WTC11 (cell line): ENCODE measurements at regions not wholly inside any gene's neighbourhood (a gene's known extent, or its start where the extent isn't known, plus 50 kb on each side); places are given as distances from the start of the nearest gene placed in this dataset.

Experiments
- ATAC-seq: fragments of 200-7000 bp; cut with Tn5 transposase; 2 replicates; pipeline ENCODE4 v1.10.0; 2021; ENCODE audit warnings: mild to moderate bottlenecking, moderate library complexity
- CTCF ChIA-PET: fragments of 300-600 bp; sonication (Branson Sonifier 250); formaldehyde crosslinking; loops from one replicate; lab custom pipeline; 2021; ENCODE audit warnings: antibody characterized with exemption; lab: Charles Lee
- POLR2A ChIA-PET: fragments of 350-600 bp; sonication (Branson Sonifier 250); formaldehyde crosslinking; loops from one replicate; lab custom pipeline; 2021; ENCODE audit warnings: antibody characterized with exemption; lab: Charles Lee
- DNase-seq: peaks from one replicate; pipeline ENCODE4 v3.0.0; 2021; ENCODE audit warnings: low spot score
- H3K27ac Mint-ChIP-seq: 2 replicates; pipeline ENCODE4 v1.8.0; 2021; ENCODE audit warnings: mixed read lengths
- H3K27me3 Mint-ChIP-seq: 2 replicates; pipeline ENCODE4 v1.8.0; 2021; ENCODE audit warnings: low read depth, mild to moderate bottlenecking, moderate library complexity, mixed read lengths
- H3K36me3 Mint-ChIP-seq: 2 replicates; pipeline ENCODE4 v1.8.0; 2021; ENCODE audit warnings: mixed read lengths
- H3K4me1 Mint-ChIP-seq: 2 replicates; pipeline ENCODE4 v1.8.0; 2022; ENCODE audit warnings: mixed read lengths
- H3K4me3 Mint-ChIP-seq: 2 replicates; pipeline ENCODE4 v1.8.0; 2021; ENCODE audit warnings: mild to moderate bottlenecking, moderate library complexity, mixed read lengths
- H3K9me3 Mint-ChIP-seq: 2 replicates; pipeline ENCODE4 v1.8.0; 2021; ENCODE audit warnings: mixed read lengths
- ATF1 ChIP-seq: sonication (generic); formaldehyde crosslinking; IDR thresholded peaks from 2 replicates; pipeline ENCODE4 v1.8.1; 2023; ENCODE audit warnings: mild to moderate bottlenecking, moderate library complexity, missing genetic modification reagents
- ELF4 ChIP-seq: sonication (generic); formaldehyde crosslinking; IDR thresholded peaks from 2 replicates; pipeline ENCODE4 v1.8.1; 2022; ENCODE audit warnings: low read depth, mild to moderate bottlenecking, moderate library complexity, missing genetic modification reagents
- FOXK1 ChIP-seq: sonication (generic); formaldehyde crosslinking; IDR thresholded peaks from 2 replicates; pipeline ENCODE4 v1.8.0; 2022; ENCODE audit warnings: mild to moderate bottlenecking, moderate library complexity, missing genetic modification reagents
- FOXP1 ChIP-seq: sonication (generic); formaldehyde crosslinking; IDR thresholded peaks from 2 replicates; pipeline ENCODE4 v1.8.0; 2022; ENCODE audit warnings: missing genetic modification reagents, mild to moderate bottlenecking, moderate library complexity, borderline replicate concordance
- GRHL2 ChIP-seq: fragments of 250-450 bp; sonication (Bioruptor Pico); IDR thresholded peaks from 2 replicates; pipeline ENCODE4 v1.8.0; 2022; ENCODE audit warnings: mild to moderate bottlenecking, moderate library complexity; ENCODE audit not compliant: insufficient replicate concordance, severe bottlenecking
- IRF2 ChIP-seq: sonication (generic); formaldehyde crosslinking; IDR thresholded peaks from 2 replicates; pipeline ENCODE4 v1.8.0; 2022; ENCODE audit warnings: low read depth, missing genetic modification reagents, borderline replicate concordance
- MYBL2 ChIP-seq: sonication (generic); formaldehyde crosslinking; IDR thresholded peaks from 2 replicates; pipeline ENCODE4 v1.8.1; 2023; ENCODE audit warnings: mild to moderate bottlenecking, moderate library complexity, missing genetic modification reagents
- NFYB ChIP-seq: sonication (generic); formaldehyde crosslinking; conservative IDR thresholded peaks from 2 replicates; pipeline ENCODE4 v1.8.0; 2022; ENCODE audit warnings: low read depth, missing genetic modification reagents
- NR1H2 ChIP-seq: sonication (generic); formaldehyde crosslinking; IDR thresholded peaks from 2 replicates; pipeline ENCODE4 v1.9.0; 2021; ENCODE audit warnings: mild to moderate bottlenecking, moderate library complexity, missing genetic modification reagents
- NR3C1 ChIP-seq: sonication (generic); formaldehyde crosslinking; conservative IDR thresholded peaks from 2 replicates; pipeline ENCODE4 v1.8.1; 2023; ENCODE audit warnings: low read depth, mild to moderate bottlenecking, missing genetic modification reagents
- PRRX2 ChIP-seq: fragments of 250-450 bp; sonication (Bioruptor Pico); IDR thresholded peaks from 2 replicates; pipeline ENCODE4 v1.8.0; 2021; ENCODE audit warnings: mild to moderate bottlenecking
- SMAD3 ChIP-seq: sonication (generic); formaldehyde crosslinking; IDR thresholded peaks from 2 replicates; pipeline ENCODE4 v1.8.0; 2022; ENCODE audit warnings: missing genetic modification reagents, mild to moderate bottlenecking, borderline replicate concordance
- TCF7 ChIP-seq: sonication (generic); formaldehyde crosslinking; IDR thresholded peaks from 2 replicates; pipeline ENCODE4 v1.8.0; 2022; ENCODE audit warnings: mild to moderate bottlenecking, low read depth, missing genetic modification reagents, moderate library complexity
- TEAD1 ChIP-seq: sonication (generic); formaldehyde crosslinking; IDR thresholded peaks from 2 replicates; pipeline ENCODE4 v1.8.0; 2022; ENCODE audit warnings: mild to moderate bottlenecking, missing genetic modification reagents
- ZNF138 ChIP-seq: sonication (generic); formaldehyde crosslinking; conservative IDR thresholded peaks from 2 replicates; pipeline ENCODE4 v1.8.1; 2022; ENCODE audit warnings: mild to moderate bottlenecking, moderate library complexity, missing genetic modification reagents
- ZNF263 ChIP-seq: sonication (generic); formaldehyde crosslinking; IDR thresholded peaks from 2 replicates; pipeline ENCODE4 v1.8.1; 2022; ENCODE audit warnings: low read depth, mild to moderate bottlenecking, moderate library complexity, missing genetic modification reagents
- ZNF416 ChIP-seq: fragments of 250-450 bp; sonication (Bioruptor Pico); IDR thresholded peaks from 2 replicates; pipeline ENCODE4 v1.9.0; 2021; ENCODE audit warnings: mild to moderate bottlenecking, inconsistent platforms
- TF ChIP-seq, protein P1 (sequence below): fragments of 250-450 bp; sonication (Bioruptor Pico); IDR thresholded peaks from 2 replicates; pipeline ENCODE4 v1.9.0; 2021; ENCODE audit warnings: mild to moderate bottlenecking, borderline replicate concordance
- TF ChIP-seq, protein P2 (sequence below): sonication (generic); formaldehyde crosslinking; IDR thresholded peaks from 2 replicates; pipeline ENCODE4 v1.8.0; 2022; ENCODE audit warnings: mild to moderate bottlenecking, missing genetic modification reagents
- TF ChIP-seq, protein P3 (sequence below): sonication (generic); formaldehyde crosslinking; conservative IDR thresholded peaks from 2 replicates; pipeline ENCODE4 v1.8.1; 2023; ENCODE audit warnings: mild to moderate bottlenecking, low read depth, missing genetic modification reagents, moderate library complexity
- TF ChIP-seq, protein P4 (sequence below): sonication (generic); formaldehyde crosslinking; IDR thresholded peaks from 2 replicates; pipeline ENCODE4 v1.8.0; 2022; ENCODE audit warnings: mild to moderate bottlenecking, missing genetic modification reagents
- TF ChIP-seq, protein P5 (sequence below): sonication (generic); formaldehyde crosslinking; IDR thresholded peaks from 2 replicates; pipeline ENCODE4 v1.8.1; 2023; ENCODE audit warnings: mild to moderate bottlenecking, moderate library complexity, missing genetic modification reagents
- TF ChIP-seq, protein P6 (sequence below): fragments of 250-450 bp; sonication (Bioruptor Pico); IDR thresholded peaks from 2 replicates; pipeline ENCODE4 v1.9.0; 2021; ENCODE audit warnings: mild to moderate bottlenecking
- TF ChIP-seq, protein P7 (sequence below): sonication (generic); formaldehyde crosslinking; IDR thresholded peaks from 2 replicates; pipeline ENCODE4 v1.8.0; 2022; ENCODE audit warnings: mild to moderate bottlenecking, missing genetic modification reagents

DNA sequence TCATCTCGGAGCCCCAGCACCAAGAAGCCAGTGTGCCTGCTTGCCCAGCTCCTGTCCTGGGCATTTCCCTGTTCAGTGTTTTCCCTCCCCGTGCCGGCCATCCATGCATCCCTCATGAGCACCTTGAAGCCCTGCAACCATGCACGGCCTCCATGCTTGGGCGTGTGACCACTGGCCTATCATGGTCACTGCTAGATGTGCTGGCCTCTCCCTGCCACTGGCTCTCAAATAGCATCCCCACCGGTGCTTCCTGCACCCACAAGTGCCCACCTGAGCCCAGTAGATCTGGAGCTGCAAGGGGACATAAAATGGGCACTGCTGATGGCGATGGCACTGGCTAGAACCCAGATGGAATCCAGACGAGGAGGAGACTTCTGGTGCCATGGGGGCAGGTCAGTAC, 126.0 kb downstream of the TUBA3C start (continued):
- TF ChIP-seq NR3C1 (CRISPR knock-in tag) (no peak), ZNF416 (CRISPR knock-in tag) (no peak), FOXK1 (CRISPR knock-in tag) (no peak), IRF2 (CRISPR knock-in tag) (no peak), GRHL2 (CRISPR knock-in tag) (no peak), SMAD3 (CRISPR knock-in tag) (no peak), TEAD1 (CRISPR knock-in tag) (no peak), NFYB (CRISPR knock-in tag) (no peak), ELF4 (CRISPR knock-in tag) (no peak), ZNF263 (CRISPR knock-in tag) (no peak)
- TF ChIP-seq, protein P1, sequence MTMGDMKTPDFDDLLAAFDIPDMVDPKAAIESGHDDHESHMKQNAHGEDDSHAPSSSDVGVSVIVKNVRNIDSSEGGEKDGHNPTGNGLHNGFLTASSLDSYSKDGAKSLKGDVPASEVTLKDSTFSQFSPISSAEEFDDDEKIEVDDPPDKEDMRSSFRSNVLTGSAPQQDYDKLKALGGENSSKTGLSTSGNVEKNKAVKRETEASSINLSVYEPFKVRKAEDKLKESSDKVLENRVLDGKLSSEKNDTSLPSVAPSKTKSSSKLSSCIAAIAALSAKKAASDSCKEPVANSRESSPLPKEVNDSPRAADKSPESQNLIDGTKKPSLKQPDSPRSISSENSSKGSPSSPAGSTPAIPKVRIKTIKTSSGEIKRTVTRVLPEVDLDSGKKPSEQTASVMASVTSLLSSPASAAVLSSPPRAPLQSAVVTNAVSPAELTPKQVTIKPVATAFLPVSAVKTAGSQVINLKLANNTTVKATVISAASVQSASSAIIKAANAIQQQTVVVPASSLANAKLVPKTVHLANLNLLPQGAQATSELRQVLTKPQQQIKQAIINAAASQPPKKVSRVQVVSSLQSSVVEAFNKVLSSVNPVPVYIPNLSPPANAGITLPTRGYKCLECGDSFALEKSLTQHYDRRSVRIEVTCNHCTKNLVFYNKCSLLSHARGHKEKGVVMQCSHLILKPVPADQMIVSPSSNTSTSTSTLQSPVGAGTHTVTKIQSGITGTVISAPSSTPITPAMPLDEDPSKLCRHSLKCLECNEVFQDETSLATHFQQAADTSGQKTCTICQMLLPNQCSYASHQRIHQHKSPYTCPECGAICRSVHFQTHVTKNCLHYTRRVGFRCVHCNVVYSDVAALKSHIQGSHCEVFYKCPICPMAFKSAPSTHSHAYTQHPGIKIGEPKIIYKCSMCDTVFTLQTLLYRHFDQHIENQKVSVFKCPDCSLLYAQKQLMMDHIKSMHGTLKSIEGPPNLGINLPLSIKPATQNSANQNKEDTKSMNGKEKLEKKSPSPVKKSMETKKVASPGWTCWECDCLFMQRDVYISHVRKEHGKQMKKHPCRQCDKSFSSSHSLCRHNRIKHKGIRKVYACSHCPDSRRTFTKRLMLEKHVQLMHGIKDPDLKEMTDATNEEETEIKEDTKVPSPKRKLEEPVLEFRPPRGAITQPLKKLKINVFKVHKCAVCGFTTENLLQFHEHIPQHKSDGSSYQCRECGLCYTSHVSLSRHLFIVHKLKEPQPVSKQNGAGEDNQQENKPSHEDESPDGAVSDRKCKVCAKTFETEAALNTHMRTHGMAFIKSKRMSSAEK (CRISPR knock-in tag): no peak

DNA sequence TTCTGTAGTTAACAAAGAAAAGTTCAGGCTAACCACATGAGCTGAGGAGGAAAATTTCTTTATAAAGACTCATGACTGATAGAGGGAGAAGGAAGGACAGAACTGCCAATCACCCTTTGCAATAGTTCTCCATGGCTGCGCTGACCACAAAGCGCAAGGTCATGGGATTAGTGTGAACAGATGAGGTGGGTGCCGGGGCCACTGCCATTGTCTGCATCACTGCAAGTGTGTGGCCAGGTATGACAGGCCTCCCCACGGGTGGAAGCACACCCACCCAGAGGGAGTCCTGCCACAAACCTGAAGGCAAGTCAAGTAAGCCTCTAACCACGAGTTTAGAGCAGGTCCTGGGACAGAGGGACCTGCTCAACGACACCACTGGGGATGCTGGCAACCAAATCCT, 128.1 kb downstream of the TUBA3C start:
- ATAC-seq (no peak), DNase-seq (no peak)
- Mint-ChIP-seq H3K27ac (no peak overlapping the region), H3K36me3 (peaks cover 76% of the 10 kb centered on the region), H3K4me1 (no peaks in the 10 kb centered on the region), H3K4me3 (no peak overlapping the region), H3K27me3 (peaks cover 11% of the 10 kb centered on the region), H3K9me3 (peaks cover 62% of the 10 kb centered on the region)
- ChIA-PET POLR2A (no interaction called here), CTCF (no interaction called here)
- TF ChIP-seq, protein P2, sequence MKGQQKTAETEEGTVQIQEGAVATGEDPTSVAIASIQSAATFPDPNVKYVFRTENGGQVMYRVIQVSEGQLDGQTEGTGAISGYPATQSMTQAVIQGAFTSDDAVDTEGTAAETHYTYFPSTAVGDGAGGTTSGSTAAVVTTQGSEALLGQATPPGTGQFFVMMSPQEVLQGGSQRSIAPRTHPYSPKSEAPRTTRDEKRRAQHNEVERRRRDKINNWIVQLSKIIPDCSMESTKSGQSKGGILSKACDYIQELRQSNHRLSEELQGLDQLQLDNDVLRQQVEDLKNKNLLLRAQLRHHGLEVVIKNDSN: no peak
- TF ChIP-seq NR1H2 (CRISPR knock-in tag) (no peak), ZNF263 (CRISPR knock-in tag) (no peak), FOXK1 (CRISPR knock-in tag) (no peak), PRRX2 (CRISPR knock-in tag) (no peak), ZNF416 (CRISPR knock-in tag) (no peak), ZNF138 (CRISPR knock-in tag) (no peak), ATF1 (no peak), NFYB (CRISPR knock-in tag) (no peak), TCF7 (CRISPR knock-in tag) (no peak), FOXP1 (CRISPR knock-in tag) (no peak), MYBL2 (CRISPR knock-in tag) (no peak), SMAD3 (CRISPR knock-in tag) (no peak)
- TF ChIP-seq, protein P3, sequence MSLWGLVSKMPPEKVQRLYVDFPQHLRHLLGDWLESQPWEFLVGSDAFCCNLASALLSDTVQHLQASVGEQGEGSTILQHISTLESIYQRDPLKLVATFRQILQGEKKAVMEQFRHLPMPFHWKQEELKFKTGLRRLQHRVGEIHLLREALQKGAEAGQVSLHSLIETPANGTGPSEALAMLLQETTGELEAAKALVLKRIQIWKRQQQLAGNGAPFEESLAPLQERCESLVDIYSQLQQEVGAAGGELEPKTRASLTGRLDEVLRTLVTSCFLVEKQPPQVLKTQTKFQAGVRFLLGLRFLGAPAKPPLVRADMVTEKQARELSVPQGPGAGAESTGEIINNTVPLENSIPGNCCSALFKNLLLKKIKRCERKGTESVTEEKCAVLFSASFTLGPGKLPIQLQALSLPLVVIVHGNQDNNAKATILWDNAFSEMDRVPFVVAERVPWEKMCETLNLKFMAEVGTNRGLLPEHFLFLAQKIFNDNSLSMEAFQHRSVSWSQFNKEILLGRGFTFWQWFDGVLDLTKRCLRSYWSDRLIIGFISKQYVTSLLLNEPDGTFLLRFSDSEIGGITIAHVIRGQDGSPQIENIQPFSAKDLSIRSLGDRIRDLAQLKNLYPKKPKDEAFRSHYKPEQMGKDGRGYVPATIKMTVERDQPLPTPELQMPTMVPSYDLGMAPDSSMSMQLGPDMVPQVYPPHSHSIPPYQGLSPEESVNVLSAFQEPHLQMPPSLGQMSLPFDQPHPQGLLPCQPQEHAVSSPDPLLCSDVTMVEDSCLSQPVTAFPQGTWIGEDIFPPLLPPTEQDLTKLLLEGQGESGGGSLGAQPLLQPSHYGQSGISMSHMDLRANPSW (CRISPR knock-in tag): no peak
- TF ChIP-seq, protein P4, sequence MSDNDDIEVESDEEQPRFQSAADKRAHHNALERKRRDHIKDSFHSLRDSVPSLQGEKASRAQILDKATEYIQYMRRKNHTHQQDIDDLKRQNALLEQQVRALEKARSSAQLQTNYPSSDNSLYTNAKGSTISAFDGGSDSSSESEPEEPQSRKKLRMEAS (CRISPR knock-in tag): no peak
- TF ChIP-seq, protein P5, sequence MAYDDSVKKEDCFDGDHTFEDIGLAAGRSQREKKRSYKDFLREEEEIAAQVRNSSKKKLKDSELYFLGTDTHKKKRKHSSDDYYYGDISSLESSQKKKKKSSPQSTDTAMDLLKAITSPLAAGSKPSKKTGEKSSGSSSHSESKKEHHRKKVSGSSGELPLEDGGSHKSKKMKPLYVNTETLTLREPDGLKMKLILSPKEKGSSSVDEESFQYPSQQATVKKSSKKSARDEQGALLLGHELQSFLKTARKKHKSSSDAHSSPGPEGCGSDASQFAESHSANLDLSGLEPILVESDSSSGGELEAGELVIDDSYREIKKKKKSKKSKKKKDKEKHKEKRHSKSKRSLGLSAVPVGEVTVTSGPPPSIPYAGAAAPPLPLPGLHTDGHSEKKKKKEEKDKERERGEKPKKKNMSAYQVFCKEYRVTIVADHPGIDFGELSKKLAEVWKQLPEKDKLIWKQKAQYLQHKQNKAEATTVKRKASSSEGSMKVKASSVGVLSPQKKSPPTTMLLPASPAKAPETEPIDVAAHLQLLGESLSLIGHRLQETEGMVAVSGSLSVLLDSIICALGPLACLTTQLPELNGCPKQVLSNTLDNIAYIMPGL (CRISPR knock-in tag): no peak
- TF ChIP-seq, protein P6, sequence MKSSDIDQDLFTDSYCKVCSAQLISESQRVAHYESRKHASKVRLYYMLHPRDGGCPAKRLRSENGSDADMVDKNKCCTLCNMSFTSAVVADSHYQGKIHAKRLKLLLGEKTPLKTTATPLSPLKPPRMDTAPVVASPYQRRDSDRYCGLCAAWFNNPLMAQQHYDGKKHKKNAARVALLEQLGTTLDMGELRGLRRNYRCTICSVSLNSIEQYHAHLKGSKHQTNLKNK (CRISPR knock-in tag): no peak
- TF ChIP-seq, protein P7, sequence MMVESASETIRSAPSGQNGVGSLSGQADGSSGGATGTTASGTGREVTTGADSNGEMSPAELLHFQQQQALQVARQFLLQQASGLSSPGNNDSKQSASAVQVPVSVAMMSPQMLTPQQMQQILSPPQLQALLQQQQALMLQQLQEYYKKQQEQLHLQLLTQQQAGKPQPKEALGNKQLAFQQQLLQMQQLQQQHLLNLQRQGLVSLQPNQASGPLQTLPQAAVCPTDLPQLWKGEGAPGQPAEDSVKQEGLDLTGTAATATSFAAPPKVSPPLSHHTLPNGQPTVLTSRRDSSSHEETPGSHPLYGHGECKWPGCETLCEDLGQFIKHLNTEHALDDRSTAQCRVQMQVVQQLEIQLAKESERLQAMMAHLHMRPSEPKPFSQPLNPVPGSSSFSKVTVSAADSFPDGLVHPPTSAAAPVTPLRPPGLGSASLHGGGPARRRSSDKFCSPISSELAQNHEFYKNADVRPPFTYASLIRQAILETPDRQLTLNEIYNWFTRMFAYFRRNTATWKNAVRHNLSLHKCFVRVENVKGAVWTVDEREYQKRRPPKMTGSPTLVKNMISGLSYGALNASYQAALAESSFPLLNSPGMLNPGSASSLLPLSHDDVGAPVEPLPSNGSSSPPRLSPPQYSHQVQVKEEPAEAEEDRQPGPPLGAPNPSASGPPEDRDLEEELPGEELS (CRISPR knock-in tag): no peak
- TF ChIP-seq, all 79 proteins: peak for 0
